ENCODE measurements at regions not wholly inside any gene's neighbourhood (a gene's known extent, or its start where the extent isn't known, plus 50 kb on each side); places are given as distances from the start of the nearest gene placed in this dataset.

- DNase-seq (ENCODE audit: low spot score): no peak
Measured at GRCh38 chr21:20537130-20537529, 461.1 kb upstream of the NCAM2 start.

- DNase-seq (ENCODE audit: low spot score): no peak
Measured at GRCh38 chr21:20538039-20538658, 460.1 kb upstream of the NCAM2 start.

GRCh38 chr21:20545454-20545853 lies 452.8 kb upstream of the NCAM2 start:
- DNase-seq (ENCODE audit: low spot score): no peak

GRCh38 chr21:20551939-20552338 lies 446.3 kb upstream of the NCAM2 start:
- no peak for DNase-seq (ENCODE audit: low spot score)

GRCh38 chr21:20554785-20555184 lies 443.4 kb upstream of the NCAM2 start:
- no peak for DNase-seq (ENCODE audit: low spot score)

GRCh38 chr21:20570824-20571232 lies 427.4 kb upstream of the NCAM2 start:
- no peak for DNase-seq (ENCODE audit: low spot score)

GRCh38 chr21:20572582-20572981 lies 425.6 kb upstream of the NCAM2 start:
- DNase-seq (ENCODE audit: low spot score): no peak

- no peak for DNase-seq (ENCODE audit: low spot score)
Measured at GRCh38 chr21:20581361-20581760, 416.8 kb upstream of the NCAM2 start.

- DNase-seq (ENCODE audit: low spot score): no peak
Measured at GRCh38 chr21:20591284-20591683, 406.9 kb upstream of the NCAM2 start.

GRCh38 chr21:20592463-20592862 lies 405.7 kb upstream of the NCAM2 start:
- no peak for DNase-seq (ENCODE audit: low spot score)

- DNase-seq (ENCODE audit: low spot score): no peak
Measured at GRCh38 chr21:20603236-20603635, 395.0 kb upstream of the NCAM2 start.

GRCh38 chr21:20611008-20611407 lies 387.2 kb upstream of the NCAM2 start:
- DNase-seq (ENCODE audit: low spot score): no peak

GRCh38 chr21:20613654-20614053 lies 384.6 kb upstream of the NCAM2 start:
- DNase-seq (ENCODE audit: low spot score): no peak

- no peak for DNase-seq (ENCODE audit: low spot score)
Measured at GRCh38 chr21:20617130-20617529, 381.1 kb upstream of the NCAM2 start.

GRCh38 chr21:20618878-20619277 lies 379.3 kb upstream of the NCAM2 start:
- DNase-seq (ENCODE audit: low spot score): no peak

GRCh38 chr21:20627594-20627993 lies 370.6 kb upstream of the NCAM2 start:
- no peak for DNase-seq (ENCODE audit: low spot score)

- no peak for DNase-seq (ENCODE audit: low spot score)
Measured at GRCh38 chr21:20631633-20632032, 366.6 kb upstream of the NCAM2 start.

- no peak for DNase-seq (ENCODE audit: low spot score)
Measured at GRCh38 chr21:20639026-20639425, 359.2 kb upstream of the NCAM2 start.

- no peak for DNase-seq (ENCODE audit: low spot score)
Measured at GRCh38 chr21:20641241-20641640, 357.0 kb upstream of the NCAM2 start.

GRCh38 chr21:20642681-20643080 lies 355.5 kb upstream of the NCAM2 start:
- no peak for DNase-seq (ENCODE audit: low spot score)

GRCh38 chr21:20644552-20644951 lies 353.7 kb upstream of the NCAM2 start:
- DNase-seq (ENCODE audit: low spot score): no peak

GRCh38 chr21:20645344-20645743 lies 352.9 kb upstream of the NCAM2 start:
- DNase-seq (ENCODE audit: low spot score): no peak

GRCh38 chr21:20646431-20647165 lies 351.6 kb upstream of the NCAM2 start:
- DNase-seq (ENCODE audit: low spot score): no peak

- no peak for DNase-seq (ENCODE audit: low spot score)
Measured at GRCh38 chr21:20647607-20648006, 350.6 kb upstream of the NCAM2 start.

All from HuH-7.5 (cell line).